Activated CD4-positive, CD25-positive, alpha-beta regulatory T cell treated with anti-CD3 and anti-CD28 coated beads, Interleukin-2, amount 50 U/mL, for 72 hours (primary cell): ENCODE measurements at regions not wholly inside any gene's neighbourhood (a gene's known extent, or its start where the extent isn't known, plus 50 kb on each side); places are given as distances from the start of the nearest gene placed in this dataset.

Source experiments
- DNase-seq: peaks from one replicate; pipeline ENCODE4 v3.0.0; 2021

- DNase-seq, result no peak
These were observed 62.6 kb upstream of the GHITM start for GRCh38 chr10:84076540-84077195.

- DNase-seq, result no peak
These were observed 61.5 kb upstream of the GHITM start for GRCh38 chr10:84077768-84078167.

DNA sequence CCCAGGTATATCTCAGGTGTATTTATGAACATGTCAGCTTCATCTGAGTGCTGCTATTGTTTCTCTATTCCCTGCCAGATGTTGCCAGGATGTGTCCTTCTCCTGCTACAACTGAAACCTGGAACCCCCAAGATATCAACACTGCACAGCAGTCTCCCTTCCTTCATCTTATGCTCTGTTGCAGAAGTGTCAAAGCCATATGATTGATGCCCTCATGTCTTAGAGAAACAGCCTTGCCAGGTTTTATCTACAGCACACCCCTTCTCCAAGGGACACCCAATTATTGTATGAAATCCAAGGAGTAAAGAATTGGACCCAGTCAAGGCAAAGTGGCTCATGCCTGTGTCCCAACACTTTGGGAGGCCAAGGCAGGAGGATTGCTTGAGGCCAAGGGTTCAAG lies 60.5 kb upstream of the GHITM start:
- DNase-seq, result no peak

GRCh38 chr10:84084342-84084741 lies 55.0 kb upstream of the GHITM start:
- DNase-seq, result no peak

DNA sequence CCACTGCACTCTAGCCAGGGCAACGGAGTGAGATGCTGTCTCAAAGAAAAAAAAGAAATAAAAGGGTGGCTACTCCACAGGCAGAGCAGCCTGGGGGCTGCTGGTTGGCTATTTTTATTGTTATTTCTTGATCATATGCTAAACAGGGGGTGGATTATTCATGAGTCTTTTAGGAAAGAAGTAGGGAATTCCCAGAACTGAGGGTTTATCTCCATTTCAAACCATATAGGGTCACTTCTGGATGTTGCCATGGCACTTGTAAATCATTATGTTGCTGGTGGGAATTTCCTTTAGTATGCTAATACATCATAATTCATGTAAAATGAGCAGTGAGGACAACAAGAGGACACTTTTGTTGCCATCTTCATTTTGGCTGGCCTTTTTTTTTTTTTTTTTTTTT lies 52.1 kb upstream of the GHITM start:
- no peak for DNase-seq

GRCh38 chr10:84088626-84089025 lies 50.7 kb upstream of the GHITM start:
- DNase-seq, result no peak

GRCh38 chr10:84089162-84089561 lies 50.1 kb upstream of the GHITM start:
- DNase-seq, result no peak
